Nephron (organoid): ENCODE measurements at regions not wholly inside any gene's neighbourhood (a gene's known extent, or its start where the extent isn't known, plus 50 kb on each side); places are given as distances from the start of the nearest gene placed in this dataset.

Source experiments
- H3K27ac Mint-ChIP-seq, 3 experiments: 2 replicates each; pipeline ENCODE4 v1.8.0; 2020; ENCODE audit warnings: mixed read lengths in 3 of 3, mild to moderate bottlenecking in 2 of 3, moderate library complexity in 1 of 3
- H3K27me3 Mint-ChIP-seq: 2 replicates; pipeline ENCODE4 v1.8.0; 2021; ENCODE audit warnings: low read depth, mild to moderate bottlenecking, moderate library complexity, mixed read lengths
- H3K36me3 Mint-ChIP-seq: 2 replicates; pipeline ENCODE4 v1.8.0; 2020; ENCODE audit warnings: low read depth, mixed read lengths
- H3K4me1 Mint-ChIP-seq: 2 replicates; pipeline ENCODE4 v1.8.0; 2020; ENCODE audit warnings: mixed read lengths
- H3K4me3 Mint-ChIP-seq, 3 experiments: 2 replicates each; pipeline ENCODE4 v1.8.0; 2020; ENCODE audit warnings: mild to moderate bottlenecking in 3 of 3, mixed read lengths in 3 of 3, moderate library complexity in 2 of 3
- H3K9me3 Mint-ChIP-seq: 2 replicates; pipeline ENCODE4 v1.8.0; 2020; ENCODE audit warnings: mixed read lengths
- TF ChIP-seq, protein P1 (sequence below), 3 experiments: fragments of 200-600 bp; sonication (generic); IDR thresholded peaks; one replicate each; pipeline ENCODE4 v1.5.0; 2021; ENCODE audit warnings: antibody characterized with exemption in 3 of 3; ENCODE audit not compliant: unreplicated experiment in 3 of 3

DNA sequence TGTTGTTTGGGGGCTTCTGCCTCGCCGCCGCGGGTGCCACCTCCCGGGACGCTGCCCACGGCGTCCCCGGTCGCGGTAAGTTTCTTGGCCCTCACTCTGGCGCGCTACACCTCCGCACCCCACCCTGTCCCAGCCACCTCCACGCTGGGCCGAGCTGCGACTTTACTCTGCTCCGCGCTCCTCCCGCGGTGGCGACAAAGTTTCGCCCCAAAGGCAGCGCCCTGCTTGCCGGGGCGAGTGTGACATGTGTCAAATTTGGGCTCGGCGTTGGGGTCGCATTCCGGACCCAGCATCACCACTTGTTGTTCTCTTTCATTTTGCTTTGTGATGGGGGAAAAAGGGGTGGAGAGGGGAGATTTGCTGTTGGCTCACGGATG lies 167.7 kb upstream of the PPP1R3A start:
- Mint-ChIP-seq H3K36me3 (no peaks in the 10 kb centered on the region), H3K27me3 (peaks cover 70% of the 10 kb centered on the region), H3K4me3 (peak overlapping the region; percentile 91 to 98 (median 96)), H3K9me3 (no peaks in the 10 kb centered on the region), H3K27ac (peak overlapping the region; percentile 80 to 96 (median 95)), H3K4me1 (peaks cover 37% of the 10 kb centered on the region)
- TF ChIP-seq, protein P1, sequence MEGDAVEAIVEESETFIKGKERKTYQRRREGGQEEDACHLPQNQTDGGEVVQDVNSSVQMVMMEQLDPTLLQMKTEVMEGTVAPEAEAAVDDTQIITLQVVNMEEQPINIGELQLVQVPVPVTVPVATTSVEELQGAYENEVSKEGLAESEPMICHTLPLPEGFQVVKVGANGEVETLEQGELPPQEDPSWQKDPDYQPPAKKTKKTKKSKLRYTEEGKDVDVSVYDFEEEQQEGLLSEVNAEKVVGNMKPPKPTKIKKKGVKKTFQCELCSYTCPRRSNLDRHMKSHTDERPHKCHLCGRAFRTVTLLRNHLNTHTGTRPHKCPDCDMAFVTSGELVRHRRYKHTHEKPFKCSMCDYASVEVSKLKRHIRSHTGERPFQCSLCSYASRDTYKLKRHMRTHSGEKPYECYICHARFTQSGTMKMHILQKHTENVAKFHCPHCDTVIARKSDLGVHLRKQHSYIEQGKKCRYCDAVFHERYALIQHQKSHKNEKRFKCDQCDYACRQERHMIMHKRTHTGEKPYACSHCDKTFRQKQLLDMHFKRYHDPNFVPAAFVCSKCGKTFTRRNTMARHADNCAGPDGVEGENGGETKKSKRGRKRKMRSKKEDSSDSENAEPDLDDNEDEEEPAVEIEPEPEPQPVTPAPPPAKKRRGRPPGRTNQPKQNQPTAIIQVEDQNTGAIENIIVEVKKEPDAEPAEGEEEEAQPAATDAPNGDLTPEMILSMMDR (IDR thresholded peaks at IDR 0.05; ENCODE audit: unreplicated experiment in 3 of 3): no peak

GRCh38 chr7:114085592-114086501 lies 167.0 kb upstream of the PPP1R3A start:
- TF ChIP-seq, protein P1 (IDR thresholded peaks at IDR 0.05; ENCODE audit: unreplicated experiment in 3 of 3): no peak
- H3K36me3 Mint-ChIP-seq: no peaks in the 10 kb centered on the region
- H3K9me3 Mint-ChIP-seq: no peaks in the 10 kb centered on the region
- peak overlapping the region; percentile 96 to 98 (median 98) for H3K27ac Mint-ChIP-seq
- peaks cover 71% of the 10 kb centered on the region for H3K27me3 Mint-ChIP-seq
- H3K4me1 Mint-ChIP-seq: peaks cover 37% of the 10 kb centered on the region
- H3K4me3 Mint-ChIP-seq: peak overlapping the region; percentile 99

- H3K4me1 Mint-ChIP-seq: peaks cover 37% of the 10 kb centered on the region
- H3K27me3 Mint-ChIP-seq: peaks cover 71% of the 10 kb centered on the region
- H3K36me3 Mint-ChIP-seq: no peaks in the 10 kb centered on the region
- peak overlapping the region; percentile 99 for H3K4me3 Mint-ChIP-seq
- TF ChIP-seq, protein P1 (IDR thresholded peaks at IDR 0.05; ENCODE audit: unreplicated experiment in 3 of 3): no peak
- H3K9me3 Mint-ChIP-seq: no peaks in the 10 kb centered on the region
- H3K27ac Mint-ChIP-seq: peak overlapping the region; percentile 96 to 98 (median 98)
Observed at GRCh38 chr7:114085313-114085591, 166.4 kb upstream of the PPP1R3A start.

- H3K27me3 Mint-ChIP-seq: peaks cover 72% of the 10 kb centered on the region
- H3K27ac Mint-ChIP-seq: peak overlapping the region; percentile 96 to 98 (median 98)
- H3K4me3 Mint-ChIP-seq: peak overlapping the region; percentile 99
- TF ChIP-seq, protein P1 (IDR thresholded peaks at IDR 0.05; ENCODE audit: unreplicated experiment in 3 of 3): no peak
- no peaks in the 10 kb centered on the region for H3K9me3 Mint-ChIP-seq
- no peaks in the 10 kb centered on the region for H3K36me3 Mint-ChIP-seq
- peaks cover 37% of the 10 kb centered on the region for H3K4me1 Mint-ChIP-seq
Observed at GRCh38 chr7:114084472-114085312, 165.9 kb upstream of the PPP1R3A start.

DNA sequence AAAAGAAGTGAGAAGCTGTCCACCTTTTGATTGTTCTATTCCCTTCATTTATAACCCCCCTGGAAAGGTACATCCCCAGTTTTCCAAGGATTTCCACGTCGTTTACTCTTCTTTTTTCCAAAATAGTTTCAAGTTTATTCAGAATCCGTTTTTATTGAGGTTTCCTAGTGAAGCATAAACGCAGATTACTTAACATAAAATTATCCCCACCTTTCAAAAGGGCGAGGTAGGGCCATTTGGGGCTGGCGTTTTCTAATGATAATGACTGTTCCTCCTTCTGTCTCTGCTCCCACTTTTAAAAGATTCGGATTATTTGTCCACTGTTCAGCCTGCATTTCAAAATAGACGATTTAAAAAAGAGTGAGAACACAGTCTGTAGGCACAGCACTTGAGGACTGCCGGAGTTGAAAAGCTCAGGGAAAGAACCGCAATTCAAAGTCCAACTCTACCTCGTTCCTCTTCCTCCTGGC lies 165.2 kb upstream of the PPP1R3A start:
- Mint-ChIP-seq H3K27ac (peak overlapping the region; percentile 96 to 98 (median 97)), H3K4me1 (peaks cover 37% of the 10 kb centered on the region), H3K4me3 (peak overlapping the region; percentile 85 to 88 (median 88)), H3K9me3 (no peaks in the 10 kb centered on the region), H3K27me3 (peaks cover 74% of the 10 kb centered on the region), H3K36me3 (no peaks in the 10 kb centered on the region)
- TF ChIP-seq, protein P1 (IDR thresholded peaks at IDR 0.05; ENCODE audit: unreplicated experiment in 3 of 3): no peak
